Right atrium auricular region (tissue), 2 donors: ENCODE measurements at regions not wholly inside any gene's neighbourhood (a gene's known extent, or its start where the extent isn't known, plus 50 kb on each side); places are given as distances from the start of the nearest gene placed in this dataset.

ENCODE experiments used
- DNase-seq: peaks from one replicate; pipeline ENCODE4 v3.0.0-alpha.2; 2019; ENCODE audit warnings: low spot score
- H3K27ac ChIP-seq, 2 donors: fragments of 200-600 bp; sonication (generic); 1 replicate in 1 of 2; 2 replicates in 1 of 2; pipeline ENCODE4 v1.5.1; 2016 to 2019
- H3K27me3 ChIP-seq, 2 donors: fragments of 200-600 bp; sonication (generic); one replicate each; pipeline versions ENCODE4 v1.5.1 to v1.6.0; 2017 to 2019
- H3K36me3 ChIP-seq: fragments of 200-600 bp; sonication (generic); one replicate; pipeline ENCODE4 v1.5.1; 2016
- H3K4me1 ChIP-seq, 2 donors: fragments of 200-600 bp; sonication (generic); one replicate each; pipeline versions ENCODE4 v1.5.1 to v1.6.0; 2017 to 2019
- H3K4me3 ChIP-seq, 2 donors: fragments of 200-600 bp; sonication (generic); 1 replicate in 1 of 2; 2 replicates in 1 of 2; pipeline ENCODE4 v1.5.1; 2017 to 2019; ENCODE audit warnings: mild to moderate bottlenecking in 1 of 2, moderate library complexity in 1 of 2
- H3K9me3 ChIP-seq, 2 donors: fragments of 200-600 bp; sonication (generic); one replicate each; pipeline ENCODE4 v1.5.1; 2019
- TF ChIP-seq, protein P1 (sequence below), 2 donors: fragments of 200-600 bp; sonication (generic); IDR thresholded peaks; one replicate each; pipeline ENCODE4 v1.5.1; 2019; ENCODE audit warnings: antibody characterized with exemption in 2 of 2

DNA sequence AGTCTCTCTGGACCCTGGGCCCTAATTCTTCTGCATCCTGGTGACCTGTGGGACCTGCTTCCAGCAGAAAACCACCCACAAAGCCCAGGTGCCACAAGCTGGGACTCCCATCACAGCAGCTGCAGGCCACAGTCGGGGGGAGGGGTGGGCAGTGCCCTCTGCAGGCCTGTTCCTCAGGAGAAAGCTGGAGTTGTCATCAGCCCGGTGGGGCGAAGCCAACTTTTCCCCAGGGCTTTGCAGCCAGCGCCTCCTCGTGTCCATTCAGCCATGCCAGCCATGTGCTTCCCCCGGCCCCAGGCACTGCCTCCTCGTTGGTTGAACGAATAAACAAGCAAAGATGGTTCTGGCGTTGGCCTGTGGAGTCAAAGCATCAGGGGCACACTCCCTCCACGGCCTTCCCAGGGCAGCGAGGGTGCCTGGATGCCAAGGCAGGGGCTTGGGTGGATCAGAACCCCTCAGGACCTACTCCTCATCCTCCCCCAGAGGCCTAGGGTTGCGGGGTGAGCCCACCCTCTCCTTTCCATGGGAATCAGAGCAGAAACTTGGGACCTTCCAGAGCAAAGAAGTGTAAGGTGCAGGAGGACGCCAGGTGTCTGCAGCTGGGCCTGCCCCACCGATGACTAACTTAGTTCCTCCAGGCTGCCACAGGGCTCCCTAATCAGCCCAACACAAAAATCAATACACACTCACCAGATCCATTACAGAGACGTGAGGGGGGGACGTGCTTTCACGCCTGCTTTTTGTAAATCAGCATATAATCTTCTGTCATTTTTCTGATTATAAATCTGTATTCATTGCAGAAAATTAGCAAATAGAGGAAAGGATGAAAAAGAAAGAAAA, 75.7 kb upstream of the RAB6C start:
- TF ChIP-seq, protein P1, sequence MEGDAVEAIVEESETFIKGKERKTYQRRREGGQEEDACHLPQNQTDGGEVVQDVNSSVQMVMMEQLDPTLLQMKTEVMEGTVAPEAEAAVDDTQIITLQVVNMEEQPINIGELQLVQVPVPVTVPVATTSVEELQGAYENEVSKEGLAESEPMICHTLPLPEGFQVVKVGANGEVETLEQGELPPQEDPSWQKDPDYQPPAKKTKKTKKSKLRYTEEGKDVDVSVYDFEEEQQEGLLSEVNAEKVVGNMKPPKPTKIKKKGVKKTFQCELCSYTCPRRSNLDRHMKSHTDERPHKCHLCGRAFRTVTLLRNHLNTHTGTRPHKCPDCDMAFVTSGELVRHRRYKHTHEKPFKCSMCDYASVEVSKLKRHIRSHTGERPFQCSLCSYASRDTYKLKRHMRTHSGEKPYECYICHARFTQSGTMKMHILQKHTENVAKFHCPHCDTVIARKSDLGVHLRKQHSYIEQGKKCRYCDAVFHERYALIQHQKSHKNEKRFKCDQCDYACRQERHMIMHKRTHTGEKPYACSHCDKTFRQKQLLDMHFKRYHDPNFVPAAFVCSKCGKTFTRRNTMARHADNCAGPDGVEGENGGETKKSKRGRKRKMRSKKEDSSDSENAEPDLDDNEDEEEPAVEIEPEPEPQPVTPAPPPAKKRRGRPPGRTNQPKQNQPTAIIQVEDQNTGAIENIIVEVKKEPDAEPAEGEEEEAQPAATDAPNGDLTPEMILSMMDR (IDR thresholded peaks at IDR 0.05) = no peak
- peak; percentile 52 for DNase-seq

DNA sequence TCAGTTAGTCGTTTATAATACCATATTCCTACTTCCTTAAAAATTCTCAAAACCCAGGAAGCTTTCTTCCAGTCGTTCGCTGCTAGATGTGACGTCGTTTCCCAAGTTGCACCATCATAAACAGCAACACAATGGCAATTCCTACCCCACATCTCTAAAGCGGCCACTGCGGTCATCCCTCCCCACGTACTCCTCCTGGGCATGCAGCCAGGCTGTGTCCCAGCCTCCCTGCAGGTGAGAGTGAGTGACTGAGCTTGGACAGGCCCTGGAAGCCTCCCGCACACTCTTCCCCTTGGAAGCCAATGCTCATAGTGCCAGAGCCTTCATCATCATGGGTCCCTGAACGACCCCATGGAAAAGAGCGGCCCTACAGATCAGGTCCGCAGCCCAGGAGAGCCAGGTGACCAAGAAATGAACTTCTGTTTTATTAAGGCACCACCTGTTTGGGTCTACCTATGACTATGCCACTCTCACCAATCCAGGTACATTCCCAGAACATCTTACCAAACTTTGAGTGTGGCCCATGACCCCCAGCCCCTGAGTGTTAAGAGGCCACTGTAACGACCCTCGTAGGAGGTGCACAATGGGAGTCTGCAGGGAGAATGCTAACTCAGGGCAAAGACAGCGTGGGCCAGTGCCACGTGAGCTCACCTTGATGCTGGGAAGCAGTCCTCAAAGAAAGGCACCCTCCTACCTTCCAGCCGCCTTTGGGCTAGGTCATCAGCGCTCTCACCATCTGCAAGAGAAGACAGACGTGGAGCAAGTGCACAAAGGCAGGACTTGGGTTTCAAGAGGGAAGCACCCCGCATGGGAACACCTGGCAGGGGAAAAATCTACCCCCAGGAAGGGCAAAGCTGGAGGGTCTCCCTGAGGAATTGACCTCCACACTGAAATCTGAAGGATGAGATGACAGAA, 74.7 kb upstream of the RAB6C start:
- Histone ChIP-seq H3K4me1 (no peaks in the 10 kb centered on the region), H3K27me3 (no peaks in the 10 kb centered on the region), H3K4me3 (no peak overlapping the region), H3K36me3 (no peaks in the 10 kb centered on the region), H3K27ac (no peak overlapping the region), H3K9me3 (peaks cover 0 to 3% of the 10 kb centered on the region in 2 donors)
- no peak for DNase-seq
- TF ChIP-seq, protein P1 (IDR thresholded peaks at IDR 0.05) = no peak

More for the DNA sequence above, 75.7 kb upstream of the RAB6C start:
- H3K27ac ChIP-seq = no peak overlapping the region
- no peak overlapping the region for H3K4me3 ChIP-seq
- H3K27me3 ChIP-seq = no peaks in the 10 kb centered on the region
- H3K36me3 ChIP-seq = no peaks in the 10 kb centered on the region
- H3K9me3 ChIP-seq = peaks cover 0 to 10% of the 10 kb centered on the region in 2 donors
- no peaks in the 10 kb centered on the region for H3K4me1 ChIP-seq

DNA sequence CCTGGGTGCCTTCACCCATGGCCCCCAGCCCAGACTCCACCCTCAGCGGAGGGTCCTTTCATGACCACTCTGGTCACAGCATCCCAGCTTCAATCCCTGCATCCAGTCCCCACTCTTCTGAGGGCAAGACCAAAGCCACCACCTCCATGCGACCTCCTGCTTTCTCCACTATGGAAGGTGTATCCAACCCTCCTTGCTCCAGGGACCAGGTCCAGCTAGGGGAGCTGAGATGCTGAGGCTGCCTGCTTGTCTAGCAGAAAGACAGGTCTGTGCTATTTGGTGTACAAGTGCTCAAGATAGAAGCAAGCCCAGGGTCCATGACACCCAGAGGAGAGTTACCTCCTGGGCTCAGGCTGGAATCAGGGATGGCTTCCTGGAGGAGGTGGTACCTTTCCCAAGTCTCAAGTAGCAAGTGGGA, 73.8 kb upstream of the RAB6C start:
- H3K4me3 ChIP-seq = no peak overlapping the region
- no peaks in the 10 kb centered on the region for H3K4me1 ChIP-seq
- no peaks in the 10 kb centered on the region for H3K36me3 ChIP-seq
- TF ChIP-seq, protein P1 (IDR thresholded peaks at IDR 0.05) = no peak
- no peaks in the 10 kb centered on the region for H3K9me3 ChIP-seq
- no peak overlapping the region for H3K27ac ChIP-seq
- DNase-seq = no peak
- no peaks in the 10 kb centered on the region for H3K27me3 ChIP-seq

DNA sequence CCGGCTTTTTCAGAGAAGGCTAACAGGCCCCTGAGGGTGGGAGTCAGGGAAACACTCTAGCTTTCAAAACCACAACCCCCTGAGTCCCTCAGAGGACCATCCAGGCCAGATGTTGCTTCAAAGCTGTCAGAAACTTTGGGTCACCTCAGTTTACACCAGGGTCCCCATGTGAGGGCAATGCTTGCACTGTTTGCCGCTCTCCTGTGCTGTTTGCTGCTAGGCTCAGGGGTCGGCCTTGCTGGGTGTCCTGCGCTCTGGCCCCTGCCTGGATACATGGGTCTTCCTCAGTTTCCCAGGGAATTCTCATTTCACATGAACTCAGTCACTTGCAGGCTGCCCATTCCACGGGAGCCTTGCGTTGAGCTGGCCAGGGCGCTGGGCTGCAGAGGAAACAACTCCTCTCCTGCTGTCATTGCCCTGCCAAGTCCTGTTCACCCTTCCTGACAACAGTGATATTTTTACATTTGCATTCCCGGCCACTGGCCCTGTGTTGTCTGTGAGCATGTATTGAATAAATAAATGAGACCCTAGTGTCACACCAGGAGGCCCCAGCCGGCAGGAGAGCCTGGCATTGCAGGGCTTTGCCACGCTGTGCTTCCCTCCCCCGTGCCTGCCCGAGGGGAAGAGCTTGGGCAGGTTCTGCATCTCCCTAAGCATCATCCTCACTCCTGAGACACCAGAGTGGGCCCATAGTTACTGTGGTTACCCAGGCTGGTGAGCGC, 73.2 kb upstream of the RAB6C start:
- no peaks in the 10 kb centered on the region for H3K9me3 ChIP-seq
- DNase-seq = no peak
- TF ChIP-seq, protein P1 (IDR thresholded peaks at IDR 0.05) = no peak

DNA sequence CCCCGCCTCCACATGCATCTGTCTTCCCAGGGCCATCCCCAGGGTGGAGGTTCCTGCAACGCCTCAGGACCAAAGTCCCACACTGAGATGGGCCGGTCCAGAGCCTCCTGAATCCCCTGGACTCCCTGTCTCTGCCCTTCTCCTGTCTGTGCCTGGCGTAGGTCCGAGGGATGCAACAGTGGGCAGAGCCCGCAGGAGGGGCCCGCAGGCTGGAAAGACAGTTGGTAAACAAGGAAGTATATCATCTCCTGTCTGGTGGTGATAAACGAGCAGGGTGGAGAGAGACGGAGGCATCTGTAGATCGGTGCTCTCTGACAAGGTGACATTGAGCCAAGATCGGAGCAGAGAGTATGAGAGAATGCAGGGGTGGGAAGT, 72.6 kb upstream of the RAB6C start:
- H3K4me1 ChIP-seq = no peaks in the 10 kb centered on the region

More for the DNA sequence above, 73.2 kb upstream of the RAB6C start:
- H3K36me3 ChIP-seq = no peaks in the 10 kb centered on the region
- H3K27me3 ChIP-seq = no peaks in the 10 kb centered on the region
- no peak overlapping the region for H3K27ac ChIP-seq
- H3K4me1 ChIP-seq = no peaks in the 10 kb centered on the region
- no peak overlapping the region for H3K4me3 ChIP-seq

More for the DNA sequence above, 72.6 kb upstream of the RAB6C start:
- Histone ChIP-seq H3K36me3 (no peaks in the 10 kb centered on the region), H3K9me3 (no peaks in the 10 kb centered on the region), H3K4me3 (no peak overlapping the region), H3K27me3 (no peaks in the 10 kb centered on the region), H3K27ac (no peak overlapping the region)
- TF ChIP-seq, protein P1 (IDR thresholded peaks at IDR 0.05) = no peak
- DNase-seq = no peak
